ENCODE measurements at regions not wholly inside any gene's neighbourhood (a gene's known extent, or its start where the extent isn't known, plus 50 kb on each side); places are given as distances from the start of the nearest gene placed in this dataset.

DNA sequence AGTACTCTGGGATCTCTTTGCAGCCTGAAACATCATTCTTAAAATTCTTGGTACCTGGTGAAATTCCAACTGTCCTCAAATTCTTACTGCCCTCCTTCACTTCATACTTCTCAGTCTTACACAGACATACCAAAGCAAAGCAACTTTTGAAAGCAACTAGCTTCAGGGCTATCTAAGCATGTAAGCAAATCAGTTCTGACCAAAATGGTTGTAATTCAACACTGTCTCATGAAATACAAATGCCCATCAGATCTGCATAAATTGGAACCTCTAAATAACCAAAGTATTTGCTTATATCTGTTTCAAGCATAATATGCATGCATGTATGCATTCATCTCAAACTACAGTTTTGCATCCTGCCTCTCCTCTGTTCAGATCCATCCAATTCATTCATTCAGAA is 308.1 kb upstream of the PPARGC1A start:
- TF ChIP-seq, protein P1, sequence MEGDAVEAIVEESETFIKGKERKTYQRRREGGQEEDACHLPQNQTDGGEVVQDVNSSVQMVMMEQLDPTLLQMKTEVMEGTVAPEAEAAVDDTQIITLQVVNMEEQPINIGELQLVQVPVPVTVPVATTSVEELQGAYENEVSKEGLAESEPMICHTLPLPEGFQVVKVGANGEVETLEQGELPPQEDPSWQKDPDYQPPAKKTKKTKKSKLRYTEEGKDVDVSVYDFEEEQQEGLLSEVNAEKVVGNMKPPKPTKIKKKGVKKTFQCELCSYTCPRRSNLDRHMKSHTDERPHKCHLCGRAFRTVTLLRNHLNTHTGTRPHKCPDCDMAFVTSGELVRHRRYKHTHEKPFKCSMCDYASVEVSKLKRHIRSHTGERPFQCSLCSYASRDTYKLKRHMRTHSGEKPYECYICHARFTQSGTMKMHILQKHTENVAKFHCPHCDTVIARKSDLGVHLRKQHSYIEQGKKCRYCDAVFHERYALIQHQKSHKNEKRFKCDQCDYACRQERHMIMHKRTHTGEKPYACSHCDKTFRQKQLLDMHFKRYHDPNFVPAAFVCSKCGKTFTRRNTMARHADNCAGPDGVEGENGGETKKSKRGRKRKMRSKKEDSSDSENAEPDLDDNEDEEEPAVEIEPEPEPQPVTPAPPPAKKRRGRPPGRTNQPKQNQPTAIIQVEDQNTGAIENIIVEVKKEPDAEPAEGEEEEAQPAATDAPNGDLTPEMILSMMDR (conservative IDR thresholded peaks at IDR 0.05; ENCODE audit: low read depth, low read length), result no peak

DNA sequence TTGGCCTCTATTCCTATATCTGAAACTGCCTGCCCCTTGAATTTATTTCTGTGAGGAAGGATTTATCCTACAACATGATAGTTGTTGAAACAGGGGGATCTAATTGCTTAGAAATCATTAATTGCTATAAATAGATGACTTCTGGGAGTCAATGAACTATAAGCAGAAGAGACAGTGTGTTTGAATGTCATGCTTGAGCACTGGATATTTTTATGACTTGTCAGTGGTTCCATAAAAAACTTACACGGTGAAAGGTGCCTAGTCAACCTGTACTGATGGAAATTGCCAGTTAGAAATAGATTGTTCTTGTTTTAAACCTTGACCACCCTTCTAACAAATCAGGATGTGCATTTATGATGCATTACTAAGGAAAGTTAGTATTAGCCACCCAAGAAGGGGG is 306.9 kb upstream of the PPARGC1A start:
- TF ChIP-seq, protein P1 (conservative IDR thresholded peaks at IDR 0.05; ENCODE audit: low read depth, low read length), result no peak
- no peak for DNase-seq (ENCODE audit: low read depth)
- no peak overlapping the region for H3K4me3 ChIP-seq (ENCODE audit: low read depth, low read length)

More for the DNA sequence above, 308.1 kb upstream of the PPARGC1A start:
- no peak overlapping the region for H3K4me3 ChIP-seq (ENCODE audit: low read depth, low read length)
- DNase-seq (ENCODE audit: low read depth), result no peak

DNA sequence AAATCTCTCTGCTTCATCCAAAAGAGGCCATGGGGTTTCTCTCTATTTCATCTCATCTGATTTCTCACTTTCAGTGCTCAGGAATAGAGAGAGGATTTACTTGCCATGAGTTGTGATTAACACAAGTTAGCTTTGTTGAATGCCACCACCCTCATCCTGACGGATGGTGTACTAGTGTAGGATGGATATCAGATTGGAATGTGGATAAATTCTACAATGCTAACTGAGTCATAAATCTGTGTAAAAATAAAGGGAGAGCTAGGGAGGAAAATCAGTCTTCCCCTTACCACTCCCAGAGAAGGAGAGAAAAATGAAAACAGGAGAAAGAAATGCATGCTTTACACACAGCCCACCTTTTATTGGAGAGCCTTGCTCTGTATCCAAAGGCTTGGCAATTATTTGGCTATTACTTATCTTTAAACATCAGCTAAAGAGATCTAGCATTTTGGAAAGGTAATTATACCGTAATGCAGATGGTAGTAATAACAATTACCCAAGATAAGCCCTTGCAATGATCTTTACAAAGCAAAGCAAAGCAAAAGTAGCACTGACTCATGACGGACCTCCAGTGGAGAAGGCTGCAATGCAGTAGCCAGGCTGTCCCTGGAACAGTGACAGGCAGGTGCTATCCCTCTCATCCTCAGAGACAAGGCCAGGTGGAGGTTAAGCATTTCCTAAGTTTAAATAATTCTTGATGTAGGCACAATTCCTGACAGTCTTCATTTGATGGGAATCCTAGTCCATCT is 306.3 kb upstream of the PPARGC1A start:
- TF ChIP-seq, protein P1 (conservative IDR thresholded peaks at IDR 0.05; ENCODE audit: low read depth, low read length), result no peak
- no peak overlapping the region for H3K4me3 ChIP-seq (ENCODE audit: low read depth, low read length)
- DNase-seq (ENCODE audit: low read depth), result no peak

DNA sequence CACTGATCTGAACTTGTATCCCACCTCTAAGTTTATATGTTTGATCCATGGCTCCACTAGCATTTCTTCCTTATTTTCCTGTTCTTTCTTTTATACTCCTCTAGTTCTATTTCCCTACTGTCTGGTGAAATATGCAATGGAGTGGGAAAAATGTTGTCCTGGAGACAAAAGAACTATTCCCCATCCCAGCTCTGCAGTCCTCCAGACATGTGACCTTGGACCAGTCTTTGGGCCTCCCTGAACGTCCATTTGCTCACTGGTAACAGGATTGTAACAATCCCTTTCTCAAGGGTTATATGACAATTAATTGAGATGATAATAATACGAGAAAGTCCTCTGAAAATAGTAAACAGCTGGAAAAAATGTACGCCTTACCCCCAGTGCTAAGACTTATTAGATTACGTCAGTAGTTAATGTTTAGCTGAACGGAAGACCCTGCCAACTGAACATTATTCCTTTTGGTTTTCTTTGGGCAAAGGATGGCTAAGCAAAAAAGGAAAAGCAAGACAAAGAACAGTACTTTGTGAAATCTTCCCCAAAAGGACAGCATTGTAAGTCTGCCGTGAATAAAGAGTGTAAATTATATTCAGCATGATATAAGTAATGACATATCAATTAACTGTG is 302.3 kb upstream of the PPARGC1A start:
- TF ChIP-seq, protein P1 (conservative IDR thresholded peaks at IDR 0.05; ENCODE audit: low read depth, low read length), result no peak
- no peak for DNase-seq (ENCODE audit: low read depth)
- H3K4me3 ChIP-seq (ENCODE audit: low read depth, low read length), result no peak overlapping the region

DNA sequence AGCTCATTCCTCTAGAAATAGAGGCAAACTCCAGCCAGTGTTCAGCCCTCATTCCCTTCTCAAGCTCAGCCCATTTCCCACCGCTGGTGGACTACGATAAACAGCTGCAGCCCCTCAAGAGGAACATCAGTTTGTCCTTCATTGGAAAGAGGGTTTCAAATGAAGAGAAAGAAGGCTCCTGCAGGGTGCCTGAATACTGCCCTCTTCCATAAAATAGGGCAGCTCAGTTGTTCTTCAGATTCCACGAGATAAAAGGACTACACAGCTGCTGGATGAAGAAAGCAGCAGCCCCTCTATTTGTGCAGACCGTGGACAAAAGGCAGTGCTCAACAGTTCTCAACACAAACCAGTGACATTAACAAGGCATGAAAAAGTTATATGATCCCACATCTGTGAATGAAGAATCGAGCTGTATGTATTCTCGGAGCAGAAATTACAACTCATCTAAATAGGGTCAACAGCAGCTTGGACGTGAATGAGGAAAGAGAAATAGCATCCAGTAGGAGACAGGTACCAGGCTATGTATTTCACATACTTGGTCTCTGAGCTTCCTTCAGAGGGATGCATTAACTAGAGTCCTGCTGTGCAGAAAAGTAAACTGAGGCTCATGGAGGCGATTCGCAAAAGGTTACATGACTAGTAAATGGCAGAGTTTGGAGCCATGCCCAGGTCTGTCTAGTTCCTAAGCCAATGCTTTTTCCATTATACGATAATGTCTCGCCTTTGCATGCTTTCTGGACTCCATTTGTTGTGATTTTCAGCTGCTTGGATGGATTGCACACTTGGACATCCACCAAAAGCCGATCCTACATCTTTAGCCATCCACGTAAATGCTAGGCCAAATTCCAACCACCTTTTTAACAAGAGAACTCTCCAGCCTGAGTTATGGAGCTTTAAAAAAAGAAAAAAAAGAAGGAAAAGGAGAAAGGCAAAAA is 301.2 kb upstream of the PPARGC1A start:
- DNase-seq (ENCODE audit: low read depth), result no peak
- TF ChIP-seq, protein P1 (conservative IDR thresholded peaks at IDR 0.05; ENCODE audit: low read depth, low read length), result no peak
- no peak overlapping the region for H3K4me3 ChIP-seq (ENCODE audit: low read depth, low read length)

DNA sequence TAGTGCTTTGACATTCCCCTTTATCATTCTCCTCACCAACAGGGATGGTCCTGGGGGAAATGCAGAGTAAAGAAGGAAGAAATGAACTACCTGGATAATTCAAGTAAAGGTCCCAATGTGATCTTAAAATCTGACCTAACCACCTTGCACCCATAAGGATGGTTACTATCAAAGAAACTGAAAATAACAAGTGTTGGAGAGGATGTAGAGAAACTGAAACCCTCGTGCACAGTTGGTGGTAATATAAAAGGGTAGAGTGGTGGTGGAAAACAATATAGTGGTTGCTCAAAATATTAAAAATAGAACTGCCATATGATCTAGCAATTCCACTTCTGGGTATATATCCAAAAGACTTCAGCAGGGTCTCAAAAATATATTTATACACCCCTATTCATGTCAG is 298.6 kb upstream of the PPARGC1A start:
- DNase-seq (ENCODE audit: low read depth), result no peak
- H3K4me3 ChIP-seq (ENCODE audit: low read depth, low read length), result no peak overlapping the region
- TF ChIP-seq, protein P1 (conservative IDR thresholded peaks at IDR 0.05; ENCODE audit: low read depth, low read length), result no peak

All from epithelial cell of proximal tubule (primary cell).